ENCODE measurements at regions not wholly inside any gene's neighbourhood (a gene's known extent, or its start where the extent isn't known, plus 50 kb on each side); places are given as distances from the start of the nearest gene placed in this dataset.

GRCh38 chr7:45435846-45436245 lies 138.3 kb upstream of the ADCY1 start:
- TF ChIP-seq POLR2A (IDR thresholded peaks at IDR 0.05) (no peak), CTCF (IDR thresholded peaks at IDR 0.05) (no peak), EP300 (IDR thresholded peaks at IDR 0.05) (no peak)

Data from ovary (tissue), 3 donors.